ENCODE measurements at regions not wholly inside any gene's neighbourhood (a gene's known extent, or its start where the extent isn't known, plus 50 kb on each side); places are given as distances from the start of the nearest gene placed in this dataset.

- ATAC-seq (no peak), DNase-seq (ENCODE audit: low read depth, low spot score) (no peak)
- CTCF ChIA-PET: no interaction called here
- Histone ChIP-seq H3K9me3 (ENCODE audit: control insufficient read depth, insufficient read depth, low read depth, low read length) (no peaks in the 10 kb centered on the region), H3K36me3 (ENCODE audit: control insufficient read depth, insufficient read depth, low read length) (no peaks in the 10 kb centered on the region), H3K4me1 (ENCODE audit: control insufficient read depth, insufficient read depth, low read length) (no peaks in the 10 kb centered on the region), H3K4me3 (ENCODE audit: low read depth in 2 of 2, low read length in 2 of 2) (no peak overlapping the region), H3K27me3 (ENCODE audit: control insufficient read depth, insufficient read depth, low read length) (no peaks in the 10 kb centered on the region), H3K27ac (ENCODE audit: low read length) (no peak overlapping the region)
- no TSS peak for BruUV-seq (replicated peaks)
- intact Hi-C loops (cut with micrococcal nuclease; ENCODE audit: unreplicated experiment) (no loop called here), in situ Hi-C loops (cut with HindIII; ENCODE audit: low pct_unique_long_range_greater_than_20kb, low sequenced_read_pairs) (no loop called here)
- POLR2A ChIA-PET: no interaction called here
- TF ChIP-seq, protein P1, sequence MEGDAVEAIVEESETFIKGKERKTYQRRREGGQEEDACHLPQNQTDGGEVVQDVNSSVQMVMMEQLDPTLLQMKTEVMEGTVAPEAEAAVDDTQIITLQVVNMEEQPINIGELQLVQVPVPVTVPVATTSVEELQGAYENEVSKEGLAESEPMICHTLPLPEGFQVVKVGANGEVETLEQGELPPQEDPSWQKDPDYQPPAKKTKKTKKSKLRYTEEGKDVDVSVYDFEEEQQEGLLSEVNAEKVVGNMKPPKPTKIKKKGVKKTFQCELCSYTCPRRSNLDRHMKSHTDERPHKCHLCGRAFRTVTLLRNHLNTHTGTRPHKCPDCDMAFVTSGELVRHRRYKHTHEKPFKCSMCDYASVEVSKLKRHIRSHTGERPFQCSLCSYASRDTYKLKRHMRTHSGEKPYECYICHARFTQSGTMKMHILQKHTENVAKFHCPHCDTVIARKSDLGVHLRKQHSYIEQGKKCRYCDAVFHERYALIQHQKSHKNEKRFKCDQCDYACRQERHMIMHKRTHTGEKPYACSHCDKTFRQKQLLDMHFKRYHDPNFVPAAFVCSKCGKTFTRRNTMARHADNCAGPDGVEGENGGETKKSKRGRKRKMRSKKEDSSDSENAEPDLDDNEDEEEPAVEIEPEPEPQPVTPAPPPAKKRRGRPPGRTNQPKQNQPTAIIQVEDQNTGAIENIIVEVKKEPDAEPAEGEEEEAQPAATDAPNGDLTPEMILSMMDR (IDR thresholded peaks at IDR 0.05): no peak
- TF ChIP-seq, protein P2, sequence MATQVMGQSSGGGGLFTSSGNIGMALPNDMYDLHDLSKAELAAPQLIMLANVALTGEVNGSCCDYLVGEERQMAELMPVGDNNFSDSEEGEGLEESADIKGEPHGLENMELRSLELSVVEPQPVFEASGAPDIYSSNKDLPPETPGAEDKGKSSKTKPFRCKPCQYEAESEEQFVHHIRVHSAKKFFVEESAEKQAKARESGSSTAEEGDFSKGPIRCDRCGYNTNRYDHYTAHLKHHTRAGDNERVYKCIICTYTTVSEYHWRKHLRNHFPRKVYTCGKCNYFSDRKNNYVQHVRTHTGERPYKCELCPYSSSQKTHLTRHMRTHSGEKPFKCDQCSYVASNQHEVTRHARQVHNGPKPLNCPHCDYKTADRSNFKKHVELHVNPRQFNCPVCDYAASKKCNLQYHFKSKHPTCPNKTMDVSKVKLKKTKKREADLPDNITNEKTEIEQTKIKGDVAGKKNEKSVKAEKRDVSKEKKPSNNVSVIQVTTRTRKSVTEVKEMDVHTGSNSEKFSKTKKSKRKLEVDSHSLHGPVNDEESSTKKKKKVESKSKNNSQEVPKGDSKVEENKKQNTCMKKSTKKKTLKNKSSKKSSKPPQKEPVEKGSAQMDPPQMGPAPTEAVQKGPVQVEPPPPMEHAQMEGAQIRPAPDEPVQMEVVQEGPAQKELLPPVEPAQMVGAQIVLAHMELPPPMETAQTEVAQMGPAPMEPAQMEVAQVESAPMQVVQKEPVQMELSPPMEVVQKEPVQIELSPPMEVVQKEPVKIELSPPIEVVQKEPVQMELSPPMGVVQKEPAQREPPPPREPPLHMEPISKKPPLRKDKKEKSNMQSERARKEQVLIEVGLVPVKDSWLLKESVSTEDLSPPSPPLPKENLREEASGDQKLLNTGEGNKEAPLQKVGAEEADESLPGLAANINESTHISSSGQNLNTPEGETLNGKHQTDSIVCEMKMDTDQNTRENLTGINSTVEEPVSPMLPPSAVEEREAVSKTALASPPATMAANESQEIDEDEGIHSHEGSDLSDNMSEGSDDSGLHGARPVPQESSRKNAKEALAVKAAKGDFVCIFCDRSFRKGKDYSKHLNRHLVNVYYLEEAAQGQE (IDR thresholded peaks at IDR 0.05; ENCODE audit: insufficient read depth in 1 of 2, low read depth in 2 of 2, low read length in 1 of 2): no peak
- TF ChIP-seq TCF7L2 (IDR thresholded peaks at IDR 0.05; ENCODE audit: low read depth, low read length) (no peak), SIN3A (IDR thresholded peaks at IDR 0.05; ENCODE audit: borderline replicate concordance, insufficient read depth, low read depth, low read length) (no peak), POLR2AphosphoS5 (IDR thresholded peaks at IDR 0.05; ENCODE audit: low read depth, low read length) (no peak)
Observed at GRCh38 chr18:60506682-60507081, 134.1 kb upstream of the MC4R start.

GRCh38 chr18:60508108-60508507 lies 135.5 kb upstream of the MC4R start:
- DNase-seq (ENCODE audit: low read depth, low spot score) (no peak), ATAC-seq (no peak)
- in situ Hi-C loops (cut with HindIII; ENCODE audit: low pct_unique_long_range_greater_than_20kb, low sequenced_read_pairs) (no loop called here), intact Hi-C loops (cut with micrococcal nuclease; ENCODE audit: unreplicated experiment) (no loop called here)
- POLR2A ChIA-PET: no interaction called here
- Histone ChIP-seq H3K36me3 (ENCODE audit: control insufficient read depth, insufficient read depth, low read length) (no peaks in the 10 kb centered on the region), H3K27ac (ENCODE audit: low read length) (no peak overlapping the region), H3K4me1 (ENCODE audit: control insufficient read depth, insufficient read depth, low read length) (no peaks in the 10 kb centered on the region), H3K27me3 (ENCODE audit: control insufficient read depth, insufficient read depth, low read length) (no peaks in the 10 kb centered on the region), H3K9me3 (ENCODE audit: control insufficient read depth, insufficient read depth, low read depth, low read length) (no peaks in the 10 kb centered on the region), H3K4me3 (ENCODE audit: low read depth in 2 of 2, low read length in 2 of 2) (no peak overlapping the region)
- TF ChIP-seq, protein P2 (IDR thresholded peaks at IDR 0.05; ENCODE audit: insufficient read depth in 1 of 2, low read depth in 2 of 2, low read length in 1 of 2): no peak
- TF ChIP-seq POLR2AphosphoS5 (IDR thresholded peaks at IDR 0.05; ENCODE audit: low read depth, low read length) (no peak), SIN3A (IDR thresholded peaks at IDR 0.05; ENCODE audit: borderline replicate concordance, insufficient read depth, low read depth, low read length) (no peak), TCF7L2 (IDR thresholded peaks at IDR 0.05; ENCODE audit: low read depth, low read length) (no peak)
- TF ChIP-seq, protein P1 (IDR thresholded peaks at IDR 0.05): no peak
- BruUV-seq (replicated peaks): no TSS peak
- CTCF ChIA-PET: no interaction called here
